SHP77 (cell line): ENCODE measurements at regions not wholly inside any gene's neighbourhood (a gene's known extent, or its start where the extent isn't known, plus 50 kb on each side); places are given as distances from the start of the nearest gene placed in this dataset.

Experiments
- DNase-seq, 2 experiments: peaks; one replicate each; lab custom pipeline; 2025; lab: John Stamatoyannopoulos, UW

DNA sequence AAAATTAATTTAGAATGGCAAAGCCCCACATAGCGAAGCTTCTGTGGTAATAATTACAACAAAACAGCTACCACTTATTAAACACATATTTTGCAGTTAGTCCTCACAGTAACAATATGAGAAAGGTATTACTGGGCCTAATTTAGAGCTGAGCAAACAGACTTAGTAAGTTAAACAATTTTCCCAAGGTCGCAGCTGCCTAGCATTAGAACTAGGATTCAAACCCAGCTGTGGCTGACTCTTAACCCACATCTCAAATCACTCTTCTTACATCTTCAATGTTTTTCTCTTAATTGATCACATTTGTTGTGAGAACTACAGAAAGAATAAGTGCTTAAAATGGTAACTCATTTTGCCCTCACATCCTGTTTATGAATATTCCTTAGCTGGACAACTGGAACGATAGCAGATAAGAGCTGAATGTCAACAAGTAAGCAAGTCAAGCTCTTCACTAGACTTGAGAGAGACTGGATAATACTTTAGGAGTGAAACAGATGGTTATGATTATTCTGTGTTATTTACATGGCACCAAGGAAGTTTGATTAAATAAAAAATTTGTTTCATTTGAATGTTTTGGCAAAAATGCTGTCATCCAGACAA lies 59.4 kb upstream of the TMEM17 start:
- no peak for DNase-seq

DNA sequence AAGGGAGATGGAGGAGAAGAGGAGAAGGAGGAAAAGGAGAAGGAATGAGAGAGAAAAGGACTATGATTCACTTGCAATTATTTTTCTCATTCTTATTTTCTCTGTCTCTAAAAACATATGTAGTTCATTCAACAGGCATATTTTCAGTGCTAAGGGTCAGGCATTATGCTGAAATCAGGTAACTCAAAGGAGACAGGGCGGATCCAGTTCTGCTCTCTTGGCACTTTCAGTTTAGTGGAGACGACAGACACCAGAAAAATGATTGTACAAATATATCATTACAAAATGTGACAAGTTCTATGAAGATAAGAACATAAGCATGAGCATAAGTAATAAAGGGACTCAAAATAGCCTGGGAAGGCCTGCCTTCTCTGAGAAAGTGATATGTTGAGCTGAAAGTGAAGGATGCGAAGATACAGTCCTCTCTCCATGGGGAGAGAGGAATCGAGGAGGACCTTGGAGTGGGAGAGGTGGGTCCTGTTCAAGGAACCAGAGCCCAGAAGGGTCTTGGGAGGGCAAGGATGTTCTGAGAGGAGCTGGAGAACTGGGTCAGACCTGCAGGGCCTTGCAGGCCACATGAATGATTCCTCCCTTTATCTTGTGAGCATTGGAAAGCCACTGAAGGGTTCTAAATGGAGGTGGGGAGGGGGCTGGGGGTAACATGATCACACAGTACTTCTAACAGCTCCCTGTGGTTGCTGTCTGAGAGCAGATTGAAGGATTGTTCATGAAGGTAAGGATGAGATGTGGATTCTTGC lies 58.6 kb upstream of the TMEM17 start:
- no peak for DNase-seq

DNA sequence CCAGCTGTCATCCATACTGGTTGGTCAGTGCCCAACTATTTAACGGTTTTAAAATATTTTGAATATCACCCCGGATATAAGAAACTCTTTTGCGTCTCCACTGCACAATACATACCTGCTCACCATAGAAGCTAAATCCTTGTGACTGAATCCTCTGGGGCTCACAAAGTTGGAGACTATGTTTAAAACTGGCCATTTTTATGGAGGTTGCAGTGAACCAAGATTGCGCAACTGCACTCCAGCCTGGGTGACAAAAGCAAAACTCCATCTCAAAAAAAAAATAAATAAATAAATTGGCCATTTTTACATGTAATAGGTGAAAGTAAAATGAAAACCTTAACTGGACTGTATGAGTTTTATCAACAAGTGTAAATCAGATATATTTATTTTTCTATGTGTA lies 55.6 kb upstream of the TMEM17 start:
- no peak for DNase-seq

DNA sequence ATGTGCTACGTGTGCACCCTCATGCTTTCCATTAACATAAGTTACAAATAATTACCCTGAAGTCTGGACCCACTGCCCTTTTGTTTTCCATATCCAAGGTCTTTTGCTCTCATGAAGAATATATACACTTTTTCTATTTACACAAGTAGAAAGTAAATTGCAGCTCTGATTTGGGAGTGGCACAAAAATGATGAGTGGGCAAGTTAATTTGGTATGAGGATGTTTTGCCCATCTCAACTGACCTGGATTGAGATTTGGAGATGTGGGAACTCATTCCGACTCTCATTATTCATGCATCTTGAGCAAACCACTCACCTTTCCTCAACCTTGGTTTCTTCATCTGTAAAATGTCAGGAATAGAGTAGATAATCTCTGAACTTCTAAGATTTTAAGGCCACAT lies 53.6 kb upstream of the TMEM17 start:
- DNase-seq = no peak

DNA sequence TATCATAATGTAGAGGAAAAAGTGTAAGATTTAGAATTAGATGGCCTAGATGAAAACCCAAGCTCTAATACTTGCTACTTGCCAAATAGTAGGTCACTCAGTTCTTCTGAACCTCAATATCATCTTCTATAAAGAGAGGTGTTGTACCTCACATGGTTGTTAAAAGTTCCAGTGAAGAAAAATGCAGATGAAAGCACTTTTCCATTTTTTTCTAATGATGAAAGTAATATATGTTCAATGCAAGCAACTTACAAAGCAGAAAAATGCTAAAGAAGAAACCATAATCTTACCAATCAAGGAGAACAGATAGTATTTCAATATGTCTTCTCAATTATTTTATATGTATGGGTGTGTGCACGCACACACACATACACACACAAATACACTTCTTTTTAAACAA lies 52.7 kb upstream of the TMEM17 start:
- DNase-seq = no peak

DNA sequence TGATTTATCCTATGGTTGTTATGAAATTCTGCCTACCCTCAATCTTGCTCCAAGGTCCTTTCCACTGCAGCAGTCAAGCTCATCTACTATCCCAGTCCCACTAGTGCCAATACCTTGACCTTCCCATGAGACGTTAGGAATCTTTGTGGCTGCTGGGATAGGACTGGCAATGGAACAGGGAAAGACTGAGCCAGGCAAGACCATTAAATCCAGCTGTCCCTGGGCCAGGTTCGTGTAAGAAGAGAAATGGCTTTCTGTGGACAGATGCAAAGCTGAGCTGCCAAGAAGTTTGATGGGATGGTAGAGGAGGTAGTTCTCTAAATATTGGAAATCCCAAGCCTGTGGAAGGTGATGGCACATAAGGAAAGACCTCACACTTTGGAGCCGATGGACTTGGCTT lies 50.1 kb upstream of the TMEM17 start:
- DNase-seq = no peak
